Eye (tissue), 1 donor: ENCODE measurements at regions not wholly inside any gene's neighbourhood (a gene's known extent, or its start where the extent isn't known, plus 50 kb on each side); places are given as distances from the start of the nearest gene placed in this dataset.

ENCODE experiments used
- DNase-seq: peaks from one replicate; pipeline ENCODE4 v3.0.0-alpha.2; 2015

- no peak for DNase-seq
These were observed 203.5 kb upstream of the PLXNC1 start for GRCh38 chr12:93944911-93945310.

GRCh38 chr12:93946542-93947150 lies 201.7 kb upstream of the PLXNC1 start:
- DNase-seq: no peak

- DNase-seq: no peak
These were observed 200.9 kb upstream of the PLXNC1 start for GRCh38 chr12:93947486-93947885.

GRCh38 chr12:93950311-93950710 lies 198.1 kb upstream of the PLXNC1 start:
- DNase-seq: no peak

GRCh38 chr12:93954166-93955112 lies 193.9 kb upstream of the PLXNC1 start:
- DNase-seq: no peak

GRCh38 chr12:93956551-93956950 lies 191.8 kb upstream of the PLXNC1 start:
- DNase-seq: no peak

- no peak for DNase-seq
These were observed 191.2 kb upstream of the PLXNC1 start for GRCh38 chr12:93957168-93957567.

- DNase-seq: no peak
These were observed 190.5 kb upstream of the PLXNC1 start for GRCh38 chr12:93957870-93958269.

GRCh38 chr12:93959657-93960056 lies 188.7 kb upstream of the PLXNC1 start:
- DNase-seq: no peak

GRCh38 chr12:93960521-93960920 lies 187.9 kb upstream of the PLXNC1 start:
- no peak for DNase-seq

- no peak for DNase-seq
These were observed 186.0 kb upstream of the PLXNC1 start for GRCh38 chr12:93962336-93962735.

- no peak for DNase-seq
These were observed 183.4 kb upstream of the PLXNC1 start for GRCh38 chr12:93964936-93965335.

GRCh38 chr12:93966516-93967133 lies 181.8 kb upstream of the PLXNC1 start:
- DNase-seq: no peak

GRCh38 chr12:93967454-93967853 lies 180.9 kb upstream of the PLXNC1 start:
- no peak for DNase-seq

GRCh38 chr12:93968536-93969285 lies 179.7 kb upstream of the PLXNC1 start:
- no peak for DNase-seq

GRCh38 chr12:93970900-93971688 lies 177.3 kb upstream of the PLXNC1 start:
- DNase-seq: no peak

- DNase-seq: no peak
These were observed 175.8 kb upstream of the PLXNC1 start for GRCh38 chr12:93972411-93973208.

GRCh38 chr12:93974252-93974651 lies 174.1 kb upstream of the PLXNC1 start:
- no peak for DNase-seq

GRCh38 chr12:93976024-93976423 lies 172.4 kb upstream of the PLXNC1 start:
- DNase-seq: no peak

GRCh38 chr12:93977081-93977480 lies 171.3 kb upstream of the PLXNC1 start:
- no peak for DNase-seq

- no peak for DNase-seq
These were observed 169.8 kb upstream of the PLXNC1 start for GRCh38 chr12:93978553-93978952.
